Breast epithelium (tissue), 3 donors: ENCODE measurements at regions not wholly inside any gene's neighbourhood (a gene's known extent, or its start where the extent isn't known, plus 50 kb on each side); places are given as distances from the start of the nearest gene placed in this dataset.

ENCODE experiments used
- POLR2A ChIP-seq: fragments of 450-650 bp; IDR thresholded peaks from one replicate; pipeline ENCODE4 v1.6.1; 2016; ENCODE audit warnings: antibody characterized with exemption, mild to moderate bottlenecking, moderate library complexity
- TF ChIP-seq, protein P1 (sequence below), 3 donors: fragments of 450-650 bp; IDR thresholded peaks; one replicate each; pipeline ENCODE4 v1.5.1; 2016 to 2017; ENCODE audit warnings: antibody characterized with exemption in 3 of 3, mild to moderate bottlenecking in 3 of 3, moderate library complexity in 3 of 3

GRCh38 chr13:34696741-34697140 is 245.3 kb upstream of the NBEA start:
- no peak for TF ChIP-seq POLR2A
- TF ChIP-seq, protein P1, sequence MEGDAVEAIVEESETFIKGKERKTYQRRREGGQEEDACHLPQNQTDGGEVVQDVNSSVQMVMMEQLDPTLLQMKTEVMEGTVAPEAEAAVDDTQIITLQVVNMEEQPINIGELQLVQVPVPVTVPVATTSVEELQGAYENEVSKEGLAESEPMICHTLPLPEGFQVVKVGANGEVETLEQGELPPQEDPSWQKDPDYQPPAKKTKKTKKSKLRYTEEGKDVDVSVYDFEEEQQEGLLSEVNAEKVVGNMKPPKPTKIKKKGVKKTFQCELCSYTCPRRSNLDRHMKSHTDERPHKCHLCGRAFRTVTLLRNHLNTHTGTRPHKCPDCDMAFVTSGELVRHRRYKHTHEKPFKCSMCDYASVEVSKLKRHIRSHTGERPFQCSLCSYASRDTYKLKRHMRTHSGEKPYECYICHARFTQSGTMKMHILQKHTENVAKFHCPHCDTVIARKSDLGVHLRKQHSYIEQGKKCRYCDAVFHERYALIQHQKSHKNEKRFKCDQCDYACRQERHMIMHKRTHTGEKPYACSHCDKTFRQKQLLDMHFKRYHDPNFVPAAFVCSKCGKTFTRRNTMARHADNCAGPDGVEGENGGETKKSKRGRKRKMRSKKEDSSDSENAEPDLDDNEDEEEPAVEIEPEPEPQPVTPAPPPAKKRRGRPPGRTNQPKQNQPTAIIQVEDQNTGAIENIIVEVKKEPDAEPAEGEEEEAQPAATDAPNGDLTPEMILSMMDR (IDR thresholded peaks at IDR 0.05) = no peak
